Bronchial epithelial cell (primary cell): ENCODE measurements at regions not wholly inside any gene's neighbourhood (a gene's known extent, or its start where the extent isn't known, plus 50 kb on each side); places are given as distances from the start of the nearest gene placed in this dataset.

ENCODE experiments used
- DNase-seq: peaks from one replicate; pipeline ENCODE4 v3.0.0-alpha.2; 2010; ENCODE audit warnings: low read depth
- FAIRE-seq: peaks from 2 replicates; lab custom pipeline; 2011; peaks lifted over from hg19 to GRCh38; lab: Jason Lieb, UNC
- H3K27me3 ChIP-seq: 2 replicates; pipeline ENCODE4 v1.5.1; 2011; ENCODE audit warnings: low read length; ENCODE audit not compliant: control insufficient read depth, insufficient read depth
- H3K36me3 ChIP-seq: 2 replicates; pipeline ENCODE4 v1.5.1; 2011; ENCODE audit warnings: low read length; ENCODE audit not compliant: control insufficient read depth, insufficient read depth
- H3K4me3 ChIP-seq: 2 replicates; pipeline ENCODE4 v1.5.1; 2011; ENCODE audit warnings: mild to moderate bottlenecking, low read depth, low read length, control low read depth
- TF ChIP-seq, protein P1 (sequence below): IDR thresholded peaks from 2 replicates; pipeline ENCODE4 v1.5.1; 2011; ENCODE audit warnings: mild to moderate bottlenecking, moderate library complexity, low read length, control low read depth, inconsistent platforms; ENCODE audit not compliant: insufficient read depth, severe bottlenecking

DNA sequence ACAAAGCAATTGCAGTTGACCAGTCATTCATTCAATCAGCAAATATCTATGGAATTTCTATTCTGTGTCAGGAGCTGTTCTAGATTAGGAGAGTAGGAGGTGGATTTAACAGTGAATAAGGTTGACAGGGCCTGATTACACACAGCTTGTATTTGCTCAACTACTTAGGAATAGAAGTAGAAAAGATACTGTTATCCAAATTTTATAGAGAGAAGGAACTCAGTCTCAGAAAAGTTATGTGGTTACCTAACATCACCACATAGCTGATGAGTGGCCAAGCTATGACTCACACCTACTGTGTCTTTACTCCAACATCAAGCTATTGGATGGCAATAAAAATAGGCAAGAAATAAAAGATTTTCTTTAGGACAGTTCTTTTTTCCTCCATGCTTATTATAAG lies 374.8 kb downstream of the RMST start:
- TF ChIP-seq, protein P1, sequence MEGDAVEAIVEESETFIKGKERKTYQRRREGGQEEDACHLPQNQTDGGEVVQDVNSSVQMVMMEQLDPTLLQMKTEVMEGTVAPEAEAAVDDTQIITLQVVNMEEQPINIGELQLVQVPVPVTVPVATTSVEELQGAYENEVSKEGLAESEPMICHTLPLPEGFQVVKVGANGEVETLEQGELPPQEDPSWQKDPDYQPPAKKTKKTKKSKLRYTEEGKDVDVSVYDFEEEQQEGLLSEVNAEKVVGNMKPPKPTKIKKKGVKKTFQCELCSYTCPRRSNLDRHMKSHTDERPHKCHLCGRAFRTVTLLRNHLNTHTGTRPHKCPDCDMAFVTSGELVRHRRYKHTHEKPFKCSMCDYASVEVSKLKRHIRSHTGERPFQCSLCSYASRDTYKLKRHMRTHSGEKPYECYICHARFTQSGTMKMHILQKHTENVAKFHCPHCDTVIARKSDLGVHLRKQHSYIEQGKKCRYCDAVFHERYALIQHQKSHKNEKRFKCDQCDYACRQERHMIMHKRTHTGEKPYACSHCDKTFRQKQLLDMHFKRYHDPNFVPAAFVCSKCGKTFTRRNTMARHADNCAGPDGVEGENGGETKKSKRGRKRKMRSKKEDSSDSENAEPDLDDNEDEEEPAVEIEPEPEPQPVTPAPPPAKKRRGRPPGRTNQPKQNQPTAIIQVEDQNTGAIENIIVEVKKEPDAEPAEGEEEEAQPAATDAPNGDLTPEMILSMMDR: no peak
- FAIRE-seq (no peak), DNase-seq (peak; percentile 84)
- no peaks in the 10 kb centered on the region for H3K36me3 ChIP-seq
- H3K4me3 ChIP-seq: no peak overlapping the region
- no peaks in the 10 kb centered on the region for H3K27me3 ChIP-seq

DNA sequence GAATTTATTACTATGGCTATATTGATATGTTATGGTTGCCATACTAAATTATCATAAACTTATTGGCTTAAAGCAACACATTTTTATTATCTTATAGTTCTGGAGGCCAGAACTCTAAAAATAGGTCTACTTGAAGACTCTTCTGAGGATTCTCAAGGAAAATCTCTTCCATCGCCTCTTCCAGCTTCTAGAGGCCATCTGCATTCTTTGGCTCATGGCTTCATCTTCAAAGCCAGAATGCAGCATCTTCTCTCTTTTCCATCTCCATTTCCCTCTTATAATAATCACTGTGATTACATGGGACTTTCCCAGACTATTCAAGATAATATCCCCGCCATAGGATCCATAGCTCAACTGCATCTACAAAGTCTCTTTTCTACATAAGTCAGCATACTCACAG lies 385.4 kb downstream of the RMST start:
- Histone ChIP-seq H3K4me3 (no peak overlapping the region), H3K36me3 (no peaks in the 10 kb centered on the region), H3K27me3 (no peaks in the 10 kb centered on the region)
- TF ChIP-seq, protein P1: no peak
- DNase-seq: no peak
- no peak for FAIRE-seq

DNA sequence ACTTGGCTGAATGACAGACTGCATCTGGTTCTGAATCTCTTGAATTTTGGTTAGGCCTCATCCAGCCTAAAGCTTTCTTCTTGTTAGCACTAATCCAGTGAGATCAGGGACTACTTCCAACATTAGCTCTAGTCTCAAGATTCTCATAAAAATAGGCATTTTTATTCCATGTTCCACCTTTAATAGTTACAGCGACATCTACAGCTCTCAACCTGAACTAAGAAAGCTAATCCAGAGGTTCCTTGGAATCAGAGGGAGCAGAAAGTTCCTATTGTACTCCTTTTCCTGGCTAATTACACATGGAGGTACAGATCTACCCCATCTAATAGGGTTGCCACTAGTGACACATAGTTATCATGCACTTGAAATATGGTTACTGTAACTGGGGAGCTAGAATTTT lies 391.9 kb downstream of the RMST start:
- DNase-seq (no peak), FAIRE-seq (no peak)
- TF ChIP-seq, protein P1: no peak
- Histone ChIP-seq H3K27me3 (no peaks in the 10 kb centered on the region), H3K4me3 (no peak overlapping the region), H3K36me3 (no peaks in the 10 kb centered on the region)

DNA sequence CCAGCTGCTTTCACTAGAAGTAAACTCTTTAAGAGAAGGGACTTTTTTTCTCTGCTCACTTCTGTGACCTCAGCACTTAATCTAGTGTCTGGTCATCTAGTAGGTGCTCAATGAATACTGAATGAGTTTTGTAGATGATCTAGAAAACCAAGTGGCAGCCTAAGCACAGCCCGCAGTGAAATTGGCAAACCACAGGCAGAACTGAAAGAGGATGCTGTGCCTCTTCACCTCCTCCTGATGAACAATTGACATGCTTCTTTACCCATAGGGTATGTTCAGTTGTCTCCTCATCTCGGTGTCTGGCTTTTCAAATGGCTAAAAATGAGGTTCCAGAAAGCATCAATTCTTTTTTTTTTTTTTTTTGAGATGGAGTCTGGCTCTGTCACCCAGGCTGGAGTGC lies 399.5 kb downstream of the RMST start:
- FAIRE-seq: no peak
- Histone ChIP-seq H3K27me3 (no peaks in the 10 kb centered on the region), H3K4me3 (no peak overlapping the region), H3K36me3 (no peaks in the 10 kb centered on the region)
- TF ChIP-seq, protein P1: no peak
- DNase-seq: no peak

DNA sequence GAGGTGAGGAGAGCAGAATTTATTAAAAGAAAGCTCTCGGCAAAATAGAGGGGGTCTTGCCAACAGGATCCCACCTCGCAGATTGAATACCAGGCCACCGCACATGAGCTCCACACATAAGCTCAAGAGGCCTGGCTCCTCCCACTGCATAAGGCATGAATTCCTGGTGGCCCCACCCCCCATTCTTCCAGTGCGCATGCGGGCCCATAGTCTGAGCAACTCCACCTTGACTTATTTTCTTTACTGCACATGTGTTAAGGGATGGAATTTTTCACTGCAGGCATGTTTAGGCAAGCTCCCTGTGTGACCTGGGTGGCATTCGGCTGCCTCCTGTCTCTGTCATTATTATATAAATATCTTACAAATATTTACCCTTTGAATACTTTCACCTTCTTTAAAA lies 412.5 kb downstream of the RMST start:
- H3K4me3 ChIP-seq: no peak overlapping the region
- TF ChIP-seq, protein P1: no peak
- no peaks in the 10 kb centered on the region for H3K36me3 ChIP-seq
- FAIRE-seq: no peak
- peak; percentile 84 for DNase-seq
- H3K27me3 ChIP-seq: no peaks in the 10 kb centered on the region

DNA sequence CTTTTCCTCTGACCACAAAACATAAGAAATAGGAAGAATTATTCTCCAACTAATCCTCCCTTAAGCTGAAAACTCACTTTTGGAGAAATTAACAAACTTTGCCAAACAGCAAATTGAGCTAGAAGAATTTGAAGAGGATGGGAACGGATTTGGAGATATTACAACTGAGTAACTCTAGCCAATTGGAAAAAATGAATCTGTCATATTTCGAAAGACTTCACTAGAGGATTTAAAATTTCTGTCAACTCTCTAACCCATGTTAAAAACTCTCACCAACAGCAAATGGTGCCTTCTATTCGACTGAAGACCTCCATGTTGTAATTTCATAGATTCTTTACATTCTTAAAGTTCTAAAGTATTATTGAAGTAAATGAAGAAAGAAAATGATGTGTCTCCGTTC lies 414.2 kb downstream of the RMST start:
- FAIRE-seq (no peak), DNase-seq (no peak)
- H3K4me3 ChIP-seq: no peak overlapping the region
- TF ChIP-seq, protein P1: no peak
- H3K36me3 ChIP-seq: no peaks in the 10 kb centered on the region
- H3K27me3 ChIP-seq: no peaks in the 10 kb centered on the region
